GM06990 (cell line): ENCODE measurements at regions not wholly inside any gene's neighbourhood (a gene's known extent, or its start where the extent isn't known, plus 50 kb on each side); places are given as distances from the start of the nearest gene placed in this dataset.

Experiments
- DNase-seq: peaks from one replicate; pipeline ENCODE4 v3.0.0-alpha.2; 2011; ENCODE audit not compliant: insufficient read length; ENCODE audit errors: extremely low read depth
- H3K27me3 ChIP-seq: replicated peaks from 2 replicates; pipeline ENCODE4 v1.6.0; 2011; ENCODE audit warnings: low read length; ENCODE audit not compliant: control insufficient read depth, insufficient read depth
- H3K36me3 ChIP-seq: 2 replicates; pipeline ENCODE4 v1.5.1; 2011; ENCODE audit warnings: low read length; ENCODE audit not compliant: control insufficient read depth, insufficient read depth
- H3K4me3 ChIP-seq: replicated peaks from 2 replicates; pipeline ENCODE4 v1.5.1; 2011; ENCODE audit warnings: low read depth, mild to moderate bottlenecking, control low read depth, low read length
- TF ChIP-seq, protein P1 (sequence below): IDR thresholded peaks from 2 replicates; pipeline ENCODE4 v1.5.1; 2011; ENCODE audit warnings: low read length, control low read depth, mild to moderate bottlenecking, inconsistent platforms; ENCODE audit not compliant: insufficient read depth, poor library complexity, severe bottlenecking

- no peaks in the 10 kb centered on the region for H3K36me3 ChIP-seq
- DNase-seq, result no peak
- no peaks in the 10 kb centered on the region for H3K27me3 ChIP-seq
- TF ChIP-seq, protein P1, sequence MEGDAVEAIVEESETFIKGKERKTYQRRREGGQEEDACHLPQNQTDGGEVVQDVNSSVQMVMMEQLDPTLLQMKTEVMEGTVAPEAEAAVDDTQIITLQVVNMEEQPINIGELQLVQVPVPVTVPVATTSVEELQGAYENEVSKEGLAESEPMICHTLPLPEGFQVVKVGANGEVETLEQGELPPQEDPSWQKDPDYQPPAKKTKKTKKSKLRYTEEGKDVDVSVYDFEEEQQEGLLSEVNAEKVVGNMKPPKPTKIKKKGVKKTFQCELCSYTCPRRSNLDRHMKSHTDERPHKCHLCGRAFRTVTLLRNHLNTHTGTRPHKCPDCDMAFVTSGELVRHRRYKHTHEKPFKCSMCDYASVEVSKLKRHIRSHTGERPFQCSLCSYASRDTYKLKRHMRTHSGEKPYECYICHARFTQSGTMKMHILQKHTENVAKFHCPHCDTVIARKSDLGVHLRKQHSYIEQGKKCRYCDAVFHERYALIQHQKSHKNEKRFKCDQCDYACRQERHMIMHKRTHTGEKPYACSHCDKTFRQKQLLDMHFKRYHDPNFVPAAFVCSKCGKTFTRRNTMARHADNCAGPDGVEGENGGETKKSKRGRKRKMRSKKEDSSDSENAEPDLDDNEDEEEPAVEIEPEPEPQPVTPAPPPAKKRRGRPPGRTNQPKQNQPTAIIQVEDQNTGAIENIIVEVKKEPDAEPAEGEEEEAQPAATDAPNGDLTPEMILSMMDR, result no peak
- no peak overlapping the region for H3K4me3 ChIP-seq
Measured at GRCh38 chr18:31248783-31249521, 69.0 kb upstream of the DSG1 start.

DNA sequence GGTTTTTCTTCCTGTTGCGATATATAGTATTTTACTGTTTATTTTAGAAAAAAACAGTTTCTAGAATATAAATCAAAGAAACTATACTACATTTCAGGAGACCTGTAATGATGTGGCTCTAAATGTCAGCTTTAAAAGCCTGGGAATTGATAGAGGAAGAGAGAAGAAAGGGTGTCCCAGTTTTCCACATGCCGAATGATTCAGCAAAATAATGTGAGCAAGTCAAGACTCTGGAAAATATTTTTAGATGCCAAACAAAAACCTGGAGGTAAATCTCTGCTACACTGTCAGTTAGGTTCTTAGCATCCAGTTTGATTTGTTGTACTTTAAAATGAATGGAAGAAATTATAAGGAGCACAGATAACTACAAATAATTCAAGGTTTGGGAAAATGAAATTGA lies 67.1 kb upstream of the DSG1 start:
- TF ChIP-seq, protein P1, result no peak
- no peaks in the 10 kb centered on the region for H3K36me3 ChIP-seq
- no peaks in the 10 kb centered on the region for H3K27me3 ChIP-seq
- DNase-seq, result no peak
- H3K4me3 ChIP-seq, result no peak overlapping the region

- H3K36me3 ChIP-seq, result no peaks in the 10 kb centered on the region
Measured at GRCh38 chr18:31252522-31252921, 65.4 kb upstream of the DSG1 start.

DNA sequence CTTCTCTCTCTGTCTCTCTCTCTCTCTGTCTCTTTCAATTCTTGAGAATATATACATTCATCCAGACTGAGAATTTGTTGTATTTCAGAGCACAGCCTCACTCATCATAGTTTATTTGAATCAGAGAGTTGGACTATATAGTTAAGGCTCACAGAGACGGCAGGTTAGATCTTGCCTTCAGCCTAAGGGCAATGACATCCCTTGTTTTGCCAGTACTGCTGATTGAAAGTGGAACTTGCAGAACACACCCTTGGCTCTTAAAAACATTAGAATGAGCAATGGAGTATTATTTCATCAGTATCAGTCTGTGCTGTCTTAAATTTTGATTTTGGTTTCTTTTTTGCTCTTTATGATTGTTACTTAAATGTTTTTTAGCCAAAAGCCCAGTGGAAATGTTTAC lies 62.0 kb upstream of the DSG1 start:
- Histone ChIP-seq H3K4me3 (no peak overlapping the region), H3K27me3 (no peaks in the 10 kb centered on the region), H3K36me3 (no peaks in the 10 kb centered on the region)
- TF ChIP-seq, protein P1, result no peak
- DNase-seq, result no peak

More at GRCh38 chr18:31252522-31252921, 65.4 kb upstream of the DSG1 start:
- DNase-seq, result no peak
- TF ChIP-seq, protein P1, result no peak
- H3K4me3 ChIP-seq, result no peak overlapping the region
- H3K27me3 ChIP-seq, result no peaks in the 10 kb centered on the region

DNA sequence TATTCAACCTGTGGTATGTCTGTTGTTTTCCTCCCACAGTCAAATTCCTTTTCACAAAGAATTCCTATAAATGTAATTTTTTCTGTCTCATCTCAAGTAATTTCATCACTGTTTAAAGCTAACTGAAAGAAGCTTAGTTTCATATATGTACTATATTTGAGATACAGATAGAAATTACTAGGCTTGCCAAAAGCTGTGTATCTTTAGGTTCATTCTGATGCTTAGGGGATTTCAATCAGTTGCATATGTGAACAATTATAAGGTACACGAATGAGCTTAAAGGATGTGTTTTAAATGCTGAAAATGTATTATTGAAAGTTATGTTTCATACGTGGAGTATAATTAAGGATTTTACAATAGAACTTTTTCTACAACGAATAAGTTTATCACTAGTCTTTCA lies 59.2 kb upstream of the DSG1 start:
- TF ChIP-seq, protein P1, result no peak
- H3K36me3 ChIP-seq, result no peaks in the 10 kb centered on the region
- DNase-seq, result no peak

More for the DNA sequence above, 59.2 kb upstream of the DSG1 start:
- H3K4me3 ChIP-seq, result no peak overlapping the region
- no peaks in the 10 kb centered on the region for H3K27me3 ChIP-seq
